Neuronal stem cell (in vitro differentiated cells): ENCODE measurements at regions not wholly inside any gene's neighbourhood (a gene's known extent, or its start where the extent isn't known, plus 50 kb on each side); places are given as distances from the start of the nearest gene placed in this dataset.

Experiments used
- DNase-seq: peaks from one replicate; pipeline ENCODE4 v3.0.0-alpha.2; 2013; ENCODE audit warnings: low spot score
- H2AFZ ChIP-seq: one replicate; pipeline ENCODE4 v1.6.1; 2013; ENCODE audit warnings: mild to moderate bottlenecking, low read length, inconsistent platforms
- H2AK5ac ChIP-seq: 2 replicates; pipeline ENCODE4 v1.6.1; 2013; ENCODE audit warnings: low read depth, mild to moderate bottlenecking, inconsistent platforms, low read length, moderate library complexity, mixed read lengths
- H2BK120ac ChIP-seq: 2 replicates; pipeline ENCODE4 v1.6.1; 2013; ENCODE audit warnings: low read depth, mild to moderate bottlenecking, inconsistent platforms, low read length, moderate library complexity, mixed read lengths
- H2BK12ac ChIP-seq: one replicate; pipeline ENCODE4 v1.6.1; 2013; ENCODE audit warnings: low read length, inconsistent platforms
- H2BK15ac ChIP-seq: 2 replicates; pipeline ENCODE4 v1.6.1; 2013; ENCODE audit warnings: mild to moderate bottlenecking, low read length, inconsistent platforms, mixed read lengths
- H2BK5ac ChIP-seq: one replicate; pipeline ENCODE4 v1.6.1; 2013; ENCODE audit warnings: inconsistent platforms, mild to moderate bottlenecking, low read length, moderate library complexity
- H3K14ac ChIP-seq: one replicate; pipeline ENCODE4 v1.6.1; 2013; ENCODE audit warnings: low read length, inconsistent platforms
- H3K18ac ChIP-seq: 2 replicates; pipeline ENCODE4 v1.6.1; 2013; ENCODE audit warnings: low read length, inconsistent platforms
- H3K23ac ChIP-seq: 2 replicates; pipeline ENCODE4 v1.6.1; 2013; ENCODE audit warnings: low read depth, mild to moderate bottlenecking, mixed read lengths, low read length, inconsistent platforms; ENCODE audit not compliant: poor library complexity
- H3K27ac ChIP-seq: replicated peaks from 3 replicates; pipeline ENCODE4 v1.5.1; 2013; ENCODE audit warnings: low read length, inconsistent platforms
- H3K27me3 ChIP-seq, 3 experiments: 2 replicates each; pipeline ENCODE4 v1.6.1; 2013; ENCODE audit warnings: low read length in 3 of 3, mild to moderate bottlenecking in 2 of 3, inconsistent platforms in 1 of 3, low read depth in 1 of 3, mixed read lengths in 1 of 3, moderate library complexity in 1 of 3; ENCODE audit not compliant: control insufficient read depth in 3 of 3, insufficient read depth in 3 of 3
- H3K36me3 ChIP-seq, 2 donors: replicated peaks in 1 of 2; 2 replicates each; pipeline ENCODE4 v1.6.1; 2013; ENCODE audit warnings: low read length in 2 of 2; ENCODE audit not compliant: control insufficient read depth in 2 of 2, insufficient read depth in 2 of 2
- H3K4ac ChIP-seq: 2 replicates; pipeline ENCODE4 v1.6.1; 2013; ENCODE audit warnings: inconsistent platforms, mild to moderate bottlenecking, low read length, moderate library complexity
- H3K4me1 ChIP-seq, 2 donors: 1 replicate in 1 of 2; 2 replicates in 1 of 2; pipeline ENCODE4 v1.6.1; 2013; ENCODE audit warnings: low read length in 2 of 2, low read depth in 1 of 2; ENCODE audit not compliant: control insufficient read depth in 2 of 2, insufficient read depth in 1 of 2
- H3K4me2 ChIP-seq: one replicate; pipeline ENCODE4 v1.6.1; 2013; ENCODE audit warnings: mild to moderate bottlenecking, low read length, inconsistent platforms; ENCODE audit not compliant: insufficient read depth, poor library complexity, severe bottlenecking
- H3K4me3 ChIP-seq, 2 donors: 2 replicates each; pipeline ENCODE4 v1.5.1; 2013; ENCODE audit warnings: low read length in 2 of 2, mild to moderate bottlenecking in 2 of 2, inconsistent platforms in 1 of 2, moderate library complexity in 1 of 2
- H3K79me1 ChIP-seq: one replicate; pipeline ENCODE4 v1.6.1; 2013; ENCODE audit warnings: low read depth, mild to moderate bottlenecking, inconsistent platforms, low read length, moderate library complexity
- H3K9ac ChIP-seq: one replicate; pipeline ENCODE4 v1.6.1; 2013; ENCODE audit warnings: mild to moderate bottlenecking, low read depth, low read length, inconsistent platforms; ENCODE audit not compliant: poor library complexity
- H3K9me3 ChIP-seq, 2 donors: replicated peaks in 1 of 2; 2 replicates each; pipeline versions ENCODE3 to v1.6.1; 2013; ENCODE audit warnings: low read length in 2 of 2, mild to moderate bottlenecking in 2 of 2, inconsistent platforms in 1 of 2, low read depth in 1 of 2, mixed read lengths in 1 of 2, moderate library complexity in 1 of 2; ENCODE audit not compliant: control insufficient read depth in 2 of 2, insufficient read depth in 1 of 2
- H4K8ac ChIP-seq: one replicate; pipeline ENCODE4 v1.6.1; 2013; ENCODE audit warnings: low read depth, mild to moderate bottlenecking, inconsistent platforms, low read length, moderate library complexity
- H4K91ac ChIP-seq: one replicate; pipeline ENCODE4 v1.6.1; 2013; ENCODE audit warnings: low read length, low read depth, mild to moderate bottlenecking, inconsistent platforms; ENCODE audit not compliant: poor library complexity
- WGBS, 2 donors: extraction: QIAGEN DNeasy Blood & Tissue Kit; methylation state at CpG; one replicate each; pipeline ENCODE4 v1.1.7; 2013; ENCODE audit warnings: missing lambda C conversion rate in 2 of 2, mixed read lengths in 1 of 2; ENCODE audit not compliant: insufficient read length in 2 of 2, insufficient replicate concordance in 1 of 2; ENCODE audit errors: extremely low coverage in 2 of 2; 5-methylcytosine and 5-hydroxymethylcytosine counted together

DNA sequence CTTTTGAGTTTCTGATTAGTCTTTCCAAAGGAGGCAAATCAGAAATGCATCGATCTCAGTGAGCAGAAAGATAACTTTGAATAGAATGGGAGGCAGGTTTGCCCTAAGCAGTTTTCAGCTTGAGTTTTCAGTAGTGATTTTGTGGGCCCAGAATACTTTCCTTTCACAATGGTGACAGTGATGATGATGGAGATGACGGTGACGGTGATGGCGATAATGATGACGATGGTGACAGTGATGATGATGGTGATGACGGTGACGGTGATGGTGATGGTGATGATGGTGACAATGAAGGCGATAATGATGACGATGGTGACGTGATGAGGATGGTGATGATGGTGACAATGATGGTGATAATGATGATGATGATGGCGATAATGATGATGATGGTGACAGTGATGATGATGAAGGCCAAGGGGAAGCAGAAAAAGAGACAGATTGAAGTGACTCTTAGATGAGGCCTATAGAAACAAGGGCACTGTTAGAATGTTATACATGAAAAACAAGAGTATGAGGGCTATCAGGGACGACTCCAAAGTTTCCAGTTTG, 153.4 kb upstream of the B3GAT1 start:
- Histone ChIP-seq H4K8ac (no peak overlapping the region), H3K23ac (no peak overlapping the region), H2BK120ac (no peak overlapping the region), H2BK5ac (no peak overlapping the region), H3K14ac (no peak overlapping the region), H2AFZ (no peak overlapping the region), H2BK15ac (no peak overlapping the region), H3K79me1 (no peaks in the 10 kb centered on the region), H3K4me2 (no peak overlapping the region), H3K4me1 (no peaks in the 10 kb centered on the region), H4K91ac (no peak overlapping the region), H3K4ac (no peak overlapping the region), H3K4me3 (peak overlapping the region in 1 of 2 donors; percentile 1), H3K9me3 (no peaks in the 10 kb centered on the region), H2AK5ac (no peak overlapping the region), H3K18ac (no peak overlapping the region), H2BK12ac (no peak overlapping the region), H3K36me3 (no peaks in the 10 kb centered on the region), H3K9ac (no peak overlapping the region), H3K27me3 (no peaks in the 10 kb centered on the region), H3K27ac (no peak overlapping the region)
- WGBS, 2 donors = 100% methylated on average over 2 of the region's 12 CpGs; no CpG with 5 or more reads in 1 of the 2 donors
- no peak for DNase-seq

- Histone ChIP-seq H3K18ac (no peak overlapping the region), H3K4me3 (no peak overlapping the region), H3K14ac (no peak overlapping the region), H3K4me1 (peaks cover 0 to 4% of the 10 kb centered on the region in 2 donors), H3K27me3 (no peaks in the 10 kb centered on the region), H2BK120ac (no peak overlapping the region), H2AFZ (no peak overlapping the region), H3K4me2 (no peak overlapping the region), H3K27ac (no peak overlapping the region), H3K36me3 (no peaks in the 10 kb centered on the region), H3K23ac (no peak overlapping the region), H2BK5ac (no peak overlapping the region), H2AK5ac (no peak overlapping the region), H2BK12ac (no peak overlapping the region), H3K9me3 (no peaks in the 10 kb centered on the region), H3K4ac (no peak overlapping the region), H3K9ac (no peak overlapping the region), H4K8ac (no peak overlapping the region), H3K79me1 (no peaks in the 10 kb centered on the region), H4K91ac (no peak overlapping the region), H2BK15ac (no peak overlapping the region)
- no CpG with 5 or more reads among the region's 6 CpGs for WGBS, 2 donors
- DNase-seq = no peak
Measured at GRCh38 chr11:134564472-134565200, 152.6 kb upstream of the B3GAT1 start.

DNA sequence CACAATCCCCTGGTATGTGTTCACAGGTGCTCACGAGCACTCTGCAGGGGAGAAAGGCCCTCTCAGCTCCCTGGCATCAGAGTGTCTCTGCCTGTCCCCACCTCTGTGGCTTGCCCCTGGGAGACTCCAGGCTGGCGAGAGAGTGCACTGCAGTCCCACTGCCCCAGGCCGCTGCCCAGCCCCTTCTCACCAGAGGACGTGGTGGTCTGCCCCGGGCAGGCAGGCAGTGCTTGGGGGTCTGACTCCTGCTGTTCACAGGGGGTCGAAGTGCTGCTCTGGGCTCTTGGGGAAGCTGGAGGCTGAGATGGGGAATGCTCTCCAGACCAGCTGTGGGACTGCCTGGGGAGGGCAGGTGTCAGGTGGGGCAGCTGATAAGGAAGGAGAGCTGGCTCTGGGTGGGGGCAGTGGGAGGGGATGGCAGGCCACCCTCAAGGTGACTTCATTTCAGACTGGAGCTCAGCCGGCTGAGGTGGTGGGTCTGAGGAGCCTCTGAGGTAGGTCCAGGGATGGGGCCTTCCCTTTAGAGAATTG, 151.0 kb upstream of the B3GAT1 start:
- no peak overlapping the region for H2BK120ac ChIP-seq
- peak overlapping the region; percentile 42 for H3K18ac ChIP-seq
- H3K4me2 ChIP-seq = no peak overlapping the region
- no peaks in the 10 kb centered on the region for H3K9me3 ChIP-seq
- no peaks in the 10 kb centered on the region for H3K79me1 ChIP-seq
- no peak overlapping the region for H2AFZ ChIP-seq
- DNase-seq = no peak
- peak overlapping the region; percentile 28 for H2AK5ac ChIP-seq
- H2BK15ac ChIP-seq = peak overlapping the region; percentile 4
- H3K14ac ChIP-seq = no peak overlapping the region
- no peak overlapping the region for H3K27ac ChIP-seq
- H3K36me3 ChIP-seq = no peaks in the 10 kb centered on the region
- H3K27me3 ChIP-seq = no peaks in the 10 kb centered on the region
- no peak overlapping the region for H4K8ac ChIP-seq
- H4K91ac ChIP-seq = no peak overlapping the region
- H2BK12ac ChIP-seq = no peak overlapping the region
- H2BK5ac ChIP-seq = no peak overlapping the region
- H3K9ac ChIP-seq = no peak overlapping the region
- H3K4me3 ChIP-seq = no peak overlapping the region
- peak overlapping the region; percentile 31 for H3K23ac ChIP-seq
- no CpG with 5 or more reads among the region's 7 CpGs for WGBS, 2 donors
- peaks cover 0 to 4% of the 10 kb centered on the region in 2 donors for H3K4me1 ChIP-seq
- H3K4ac ChIP-seq = no peak overlapping the region

GRCh38 chr11:134562196-134562595, 150.2 kb upstream of the B3GAT1 start:
- Histone ChIP-seq H3K36me3 (no peaks in the 10 kb centered on the region), H3K4me3 (no peak overlapping the region), H3K27me3 (no peaks in the 10 kb centered on the region), H4K8ac (no peak overlapping the region), H3K4me1 (peaks cover 0 to 4% of the 10 kb centered on the region in 2 donors), H3K4me2 (no peak overlapping the region), H3K14ac (no peak overlapping the region), H3K18ac (no peak overlapping the region), H4K91ac (no peak overlapping the region), H2BK15ac (no peak overlapping the region), H2AK5ac (no peak overlapping the region), H3K9me3 (no peaks in the 10 kb centered on the region), H3K9ac (no peak overlapping the region), H2BK12ac (no peak overlapping the region), H3K23ac (no peak overlapping the region), H3K4ac (no peak overlapping the region), H3K79me1 (no peaks in the 10 kb centered on the region), H2BK120ac (no peak overlapping the region), H3K27ac (no peak overlapping the region), H2BK5ac (no peak overlapping the region), H2AFZ (no peak overlapping the region)
- no peak for DNase-seq
- WGBS, 2 donors = no CpG with 5 or more reads among the region's 4 CpGs
